Left ventricle myocardium inferior (tissue), 1 donor: ENCODE measurements at regions not wholly inside any gene's neighbourhood (a gene's known extent, or its start where the extent isn't known, plus 50 kb on each side); places are given as distances from the start of the nearest gene placed in this dataset.

ENCODE experiments used
- DNase-seq: peaks from one replicate; pipeline ENCODE4 v3.0.0-alpha.2; 2020
- H3K27ac ChIP-seq: fragments of 200-600 bp; replicated peaks from 2 replicates; pipeline ENCODE4 v1.8.0; 2021
- H3K27me3 ChIP-seq: fragments of 200-600 bp; 2 replicates; pipeline ENCODE4 v1.8.0; 2021; ENCODE audit warnings: low read depth
- H3K36me3 ChIP-seq: fragments of 200-600 bp; 2 replicates; pipeline ENCODE4 v1.8.0; 2021
- H3K4me1 ChIP-seq: fragments of 200-600 bp; 2 replicates; pipeline ENCODE4 v1.8.0; 2021
- H3K4me3 ChIP-seq: fragments of 200-600 bp; 2 replicates; pipeline ENCODE4 v1.8.0; 2021; ENCODE audit warnings: mild to moderate bottlenecking, moderate library complexity
- H3K9me3 ChIP-seq: fragments of 200-600 bp; replicated peaks from 2 replicates; pipeline ENCODE4 v1.8.0; 2021
- intact Hi-C: fragments of 100-400 bp; cut with micrococcal nuclease; formaldehyde crosslinking; loops from one replicate; pipeline ENCODE4 v1.11.0; 2022
- TF ChIP-seq, protein P1 (sequence below): fragments of 200-600 bp; IDR thresholded peaks from 2 replicates; pipeline ENCODE4 v1.8.0; 2021; ENCODE audit warnings: antibody characterized with exemption, mild to moderate bottlenecking, borderline replicate concordance
- donor health status: DM: no; HTN: yes; CAD: no; lungs with severe emphysema.

DNA sequence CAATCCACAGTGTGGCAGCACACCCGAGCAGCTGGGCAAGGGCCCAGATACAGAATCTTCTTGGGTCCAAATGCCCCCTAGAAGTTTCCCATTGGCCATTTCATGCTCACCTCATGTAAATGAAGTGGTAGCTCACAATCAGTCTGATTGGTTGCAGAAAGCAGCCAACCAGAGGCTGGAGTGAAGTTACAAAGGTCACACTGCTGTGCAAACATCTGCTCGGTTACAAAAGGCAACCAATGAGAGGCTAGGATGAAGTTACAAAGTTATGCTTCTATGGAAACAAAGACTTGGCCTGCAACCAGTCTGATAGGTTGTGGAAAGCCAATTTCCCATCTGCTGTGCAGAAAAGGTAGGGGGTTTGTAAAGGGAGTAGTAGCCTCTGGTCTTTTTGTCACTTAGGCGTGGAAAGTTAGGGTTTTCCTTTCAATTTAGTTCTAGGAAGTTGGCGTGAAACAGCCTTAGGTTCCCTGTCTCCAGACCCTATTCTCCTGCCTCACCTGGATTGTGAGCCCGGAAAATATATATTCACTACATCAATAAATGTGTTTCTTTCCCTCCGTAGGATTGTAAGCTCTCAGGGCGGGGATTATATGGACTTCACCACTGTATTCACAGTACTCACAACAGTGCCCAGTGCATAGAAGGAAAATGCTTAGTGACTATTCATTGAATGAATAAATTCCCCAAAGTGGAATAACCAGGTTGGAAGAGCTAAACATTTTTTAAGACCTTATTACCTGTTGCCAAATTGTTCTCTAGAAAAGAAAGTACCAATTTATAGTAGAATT, 91.9 kb downstream of the URB2 start:
- H3K4me3 ChIP-seq = no peak overlapping the region
- intact Hi-C loops = no loop called here
- H3K9me3 ChIP-seq = peaks cover 27% of the 10 kb centered on the region
- no peak for DNase-seq
- H3K27ac ChIP-seq = no peak overlapping the region
- no peaks in the 10 kb centered on the region for H3K4me1 ChIP-seq
- H3K27me3 ChIP-seq = no peaks in the 10 kb centered on the region
- TF ChIP-seq, protein P1, sequence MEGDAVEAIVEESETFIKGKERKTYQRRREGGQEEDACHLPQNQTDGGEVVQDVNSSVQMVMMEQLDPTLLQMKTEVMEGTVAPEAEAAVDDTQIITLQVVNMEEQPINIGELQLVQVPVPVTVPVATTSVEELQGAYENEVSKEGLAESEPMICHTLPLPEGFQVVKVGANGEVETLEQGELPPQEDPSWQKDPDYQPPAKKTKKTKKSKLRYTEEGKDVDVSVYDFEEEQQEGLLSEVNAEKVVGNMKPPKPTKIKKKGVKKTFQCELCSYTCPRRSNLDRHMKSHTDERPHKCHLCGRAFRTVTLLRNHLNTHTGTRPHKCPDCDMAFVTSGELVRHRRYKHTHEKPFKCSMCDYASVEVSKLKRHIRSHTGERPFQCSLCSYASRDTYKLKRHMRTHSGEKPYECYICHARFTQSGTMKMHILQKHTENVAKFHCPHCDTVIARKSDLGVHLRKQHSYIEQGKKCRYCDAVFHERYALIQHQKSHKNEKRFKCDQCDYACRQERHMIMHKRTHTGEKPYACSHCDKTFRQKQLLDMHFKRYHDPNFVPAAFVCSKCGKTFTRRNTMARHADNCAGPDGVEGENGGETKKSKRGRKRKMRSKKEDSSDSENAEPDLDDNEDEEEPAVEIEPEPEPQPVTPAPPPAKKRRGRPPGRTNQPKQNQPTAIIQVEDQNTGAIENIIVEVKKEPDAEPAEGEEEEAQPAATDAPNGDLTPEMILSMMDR = no peak
- no peaks in the 10 kb centered on the region for H3K36me3 ChIP-seq

DNA sequence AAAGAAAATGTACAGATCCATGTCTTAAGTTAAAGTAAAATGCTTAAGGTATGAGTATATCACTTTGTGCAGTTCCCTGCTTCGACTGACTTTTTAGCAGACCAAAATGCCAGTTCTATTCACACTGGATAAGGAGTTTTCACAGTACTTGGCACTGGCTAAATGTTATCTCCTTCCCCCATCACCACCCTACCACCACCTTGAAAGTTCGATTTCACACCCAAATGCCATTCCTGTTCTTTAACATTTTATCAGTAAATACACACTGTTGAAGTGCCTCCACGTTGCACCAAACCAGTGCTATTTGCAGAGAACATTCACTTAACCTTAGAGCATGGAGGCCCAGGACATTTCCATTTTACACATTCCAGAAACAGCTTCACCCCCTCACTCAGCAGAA, 100.0 kb downstream of the URB2 start:
- no peaks in the 10 kb centered on the region for H3K36me3 ChIP-seq
- H3K9me3 ChIP-seq = peaks cover 24% of the 10 kb centered on the region
- no peaks in the 10 kb centered on the region for H3K4me1 ChIP-seq
- H3K27me3 ChIP-seq = peaks cover 11% of the 10 kb centered on the region
- H3K27ac ChIP-seq = no peak overlapping the region
- no peak for DNase-seq
- TF ChIP-seq, protein P1 = no peak
- intact Hi-C loops = no loop called here
- H3K4me3 ChIP-seq = no peak overlapping the region

DNA sequence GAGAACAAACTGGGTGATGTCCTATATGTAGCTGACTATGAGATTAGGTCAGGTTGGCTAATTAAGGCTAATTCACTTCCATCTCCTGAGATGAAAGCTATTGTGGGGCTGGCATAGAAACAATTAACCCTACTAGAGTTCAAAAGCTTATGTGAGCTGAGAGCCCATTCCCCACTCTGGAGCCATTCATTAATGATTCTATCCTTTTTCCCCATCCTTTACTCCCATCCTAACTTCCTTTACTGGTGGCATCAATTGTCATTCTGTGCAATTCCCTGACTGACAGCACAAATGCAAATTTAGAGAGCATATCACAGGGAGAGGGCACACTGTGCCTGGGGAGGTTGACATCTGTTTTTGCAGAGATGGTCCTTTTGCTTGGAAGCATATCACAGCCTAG, 103.9 kb downstream of the URB2 start:
- no peaks in the 10 kb centered on the region for H3K9me3 ChIP-seq
- peaks cover 11% of the 10 kb centered on the region for H3K27me3 ChIP-seq
- no peaks in the 10 kb centered on the region for H3K36me3 ChIP-seq
- no peak for DNase-seq
- intact Hi-C loops = no loop called here
- no peaks in the 10 kb centered on the region for H3K4me1 ChIP-seq
- TF ChIP-seq, protein P1 = no peak
- H3K27ac ChIP-seq = no peak overlapping the region
- H3K4me3 ChIP-seq = no peak overlapping the region

DNA sequence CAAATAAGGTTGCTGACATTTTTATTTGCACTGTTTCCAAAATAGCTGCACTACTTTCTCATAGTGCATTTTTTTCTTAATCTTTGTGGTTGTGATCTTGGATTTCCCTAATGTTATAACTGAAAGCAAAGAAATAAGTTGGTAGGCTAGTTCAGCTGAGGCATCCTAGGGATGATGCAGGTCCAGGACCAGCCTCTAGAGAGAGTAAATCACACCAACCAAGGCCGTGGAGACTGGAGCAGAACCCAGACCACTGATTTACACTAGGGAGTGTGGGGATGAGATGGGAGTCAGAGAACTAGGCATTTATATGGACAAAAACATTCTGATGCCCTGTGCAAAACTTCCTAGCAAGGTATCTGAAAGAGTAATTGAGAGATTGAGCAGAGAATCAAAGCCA, 104.5 kb downstream of the URB2 start:
- no peaks in the 10 kb centered on the region for H3K36me3 ChIP-seq
- H3K27me3 ChIP-seq = peaks cover 11% of the 10 kb centered on the region
- intact Hi-C loops = no loop called here
- H3K9me3 ChIP-seq = peaks cover 4% of the 10 kb centered on the region
- no peak overlapping the region for H3K4me3 ChIP-seq
- no peak for DNase-seq
- TF ChIP-seq, protein P1 = no peak
- H3K27ac ChIP-seq = no peak overlapping the region
- H3K4me1 ChIP-seq = no peaks in the 10 kb centered on the region

DNA sequence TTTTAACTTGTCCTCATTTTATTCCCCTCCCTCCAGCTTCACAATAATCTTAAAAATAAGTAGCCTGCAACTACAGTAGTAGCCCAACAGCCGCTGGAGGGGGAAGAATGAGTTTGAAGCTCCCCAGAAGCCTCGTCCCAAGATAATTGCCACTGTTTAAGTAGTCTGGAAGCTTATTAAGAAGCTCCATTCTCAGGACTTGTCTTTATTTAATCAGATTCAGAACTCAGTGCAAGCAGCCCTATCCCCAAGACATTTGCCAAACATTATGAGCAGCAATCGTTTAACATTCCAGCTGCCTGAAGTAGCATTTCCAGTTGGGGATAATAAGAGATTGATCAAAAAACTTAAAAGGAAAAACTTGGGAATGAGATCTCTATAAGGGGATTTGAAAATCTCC, 106.0 kb downstream of the URB2 start:
- TF ChIP-seq, protein P1 = no peak
- peaks cover 19% of the 10 kb centered on the region for H3K9me3 ChIP-seq
- intact Hi-C loops = no loop called here
- H3K36me3 ChIP-seq = no peaks in the 10 kb centered on the region
- H3K27ac ChIP-seq = no peak overlapping the region
- no peaks in the 10 kb centered on the region for H3K4me1 ChIP-seq
- H3K27me3 ChIP-seq = peaks cover 11% of the 10 kb centered on the region
- DNase-seq = no peak
- no peak overlapping the region for H3K4me3 ChIP-seq
